DOHH2 (cell line): ENCODE measurements at regions not wholly inside any gene's neighbourhood (a gene's known extent, or its start where the extent isn't known, plus 50 kb on each side); places are given as distances from the start of the nearest gene placed in this dataset.

Experiments
- CTCF ChIP-seq: fragments of 200-600 bp; sonication (generic); IDR thresholded peaks from one replicate; pipeline ENCODE4 v1.5.1; 2014; ENCODE audit warnings: antibody characterized with exemption, mild to moderate bottlenecking, low read depth, low read length; ENCODE audit not compliant: poor library complexity, severe bottlenecking
- EZH2phosphoT487 ChIP-seq: fragments of 200-600 bp; sonication (generic); IDR thresholded peaks from 2 replicates; pipeline ENCODE4 v1.6.1; 2017; ENCODE audit warnings: borderline replicate concordance, mild to moderate bottlenecking, antibody characterized with exemption, low read length, moderate library complexity, mixed read lengths

DNA sequence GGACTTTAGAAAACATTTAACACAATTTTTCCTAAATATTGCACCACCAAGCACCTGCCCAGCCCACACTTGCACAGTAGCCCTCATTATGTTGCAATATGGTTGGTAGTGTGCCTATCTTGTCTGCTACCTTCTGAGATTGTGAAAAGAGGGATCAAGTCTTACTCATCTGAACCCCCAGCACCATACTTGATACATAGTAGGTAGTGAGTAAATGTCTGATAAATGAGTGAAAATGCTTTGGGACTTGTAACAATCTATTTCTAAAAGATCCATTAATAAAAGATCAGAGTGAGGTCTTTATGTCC lies 118.4 kb upstream of the MED14 start:
- TF ChIP-seq CTCF: no peak
- TF ChIP-seq EZH2phosphoT487: no peak
